ENCODE measurements at regions not wholly inside any gene's neighbourhood (a gene's known extent, or its start where the extent isn't known, plus 50 kb on each side); places are given as distances from the start of the nearest gene placed in this dataset.

DNA sequence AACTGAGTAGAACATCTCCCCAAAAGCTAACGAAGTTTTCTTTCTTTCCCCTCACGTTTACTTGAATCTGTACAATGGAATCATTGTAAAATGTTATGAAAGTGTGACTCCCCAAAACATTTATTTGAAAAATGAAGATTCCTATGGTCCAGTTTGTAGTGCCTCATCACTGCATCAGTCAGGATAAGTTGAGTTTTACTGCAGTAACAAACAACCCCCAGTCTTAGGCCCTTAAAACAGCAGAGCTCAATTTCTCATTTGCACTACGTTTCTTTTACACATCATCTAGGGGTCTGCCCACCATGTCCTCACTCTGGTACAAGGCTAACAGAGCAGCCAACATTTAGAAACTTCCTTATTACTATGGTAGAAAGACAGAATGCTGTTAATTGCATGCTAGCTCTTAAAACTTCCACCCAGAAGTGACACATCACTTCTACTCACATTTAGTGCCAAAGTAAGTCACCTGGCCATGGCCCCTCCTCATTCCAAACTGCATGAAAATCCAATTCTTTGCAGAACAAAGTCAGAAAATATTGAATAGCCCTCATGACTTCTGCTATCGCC is 546.4 kb downstream of the MED13L start:
- H3K9me3 Mint-ChIP-seq (ENCODE audit: unreplicated experiment): no peaks in the 10 kb centered on the region
- TF ChIP-seq, protein P1, sequence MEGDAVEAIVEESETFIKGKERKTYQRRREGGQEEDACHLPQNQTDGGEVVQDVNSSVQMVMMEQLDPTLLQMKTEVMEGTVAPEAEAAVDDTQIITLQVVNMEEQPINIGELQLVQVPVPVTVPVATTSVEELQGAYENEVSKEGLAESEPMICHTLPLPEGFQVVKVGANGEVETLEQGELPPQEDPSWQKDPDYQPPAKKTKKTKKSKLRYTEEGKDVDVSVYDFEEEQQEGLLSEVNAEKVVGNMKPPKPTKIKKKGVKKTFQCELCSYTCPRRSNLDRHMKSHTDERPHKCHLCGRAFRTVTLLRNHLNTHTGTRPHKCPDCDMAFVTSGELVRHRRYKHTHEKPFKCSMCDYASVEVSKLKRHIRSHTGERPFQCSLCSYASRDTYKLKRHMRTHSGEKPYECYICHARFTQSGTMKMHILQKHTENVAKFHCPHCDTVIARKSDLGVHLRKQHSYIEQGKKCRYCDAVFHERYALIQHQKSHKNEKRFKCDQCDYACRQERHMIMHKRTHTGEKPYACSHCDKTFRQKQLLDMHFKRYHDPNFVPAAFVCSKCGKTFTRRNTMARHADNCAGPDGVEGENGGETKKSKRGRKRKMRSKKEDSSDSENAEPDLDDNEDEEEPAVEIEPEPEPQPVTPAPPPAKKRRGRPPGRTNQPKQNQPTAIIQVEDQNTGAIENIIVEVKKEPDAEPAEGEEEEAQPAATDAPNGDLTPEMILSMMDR (IDR thresholded peaks at IDR 0.05): no peak
- H3K4me1 Mint-ChIP-seq (ENCODE audit: unreplicated experiment): no peaks in the 10 kb centered on the region
- no peak overlapping the region for H3K27ac Mint-ChIP-seq (ENCODE audit: unreplicated experiment)
- peaks cover 1% of the 10 kb centered on the region for H3K27me3 Mint-ChIP-seq (ENCODE audit: unreplicated experiment)
- no peak for DNase-seq (ENCODE audit: extremely low spot score, unreplicated experiment)
- no peak overlapping the region for H3K4me3 Mint-ChIP-seq (ENCODE audit: unreplicated experiment)
- no peaks in the 10 kb centered on the region for H3K36me3 Mint-ChIP-seq (ENCODE audit: unreplicated experiment)

GRCh38 chr12:115726691-115727090 is 550.8 kb downstream of the MED13L start:
- Mint-ChIP-seq H3K36me3 (ENCODE audit: unreplicated experiment) (no peaks in the 10 kb centered on the region), H3K27ac (ENCODE audit: unreplicated experiment) (no peak overlapping the region), H3K27me3 (ENCODE audit: unreplicated experiment) (peaks cover 1% of the 10 kb centered on the region), H3K4me3 (ENCODE audit: unreplicated experiment) (no peak overlapping the region), H3K9me3 (ENCODE audit: unreplicated experiment) (no peaks in the 10 kb centered on the region), H3K4me1 (ENCODE audit: unreplicated experiment) (no peaks in the 10 kb centered on the region)
- DNase-seq (ENCODE audit: extremely low spot score, unreplicated experiment): no peak
- TF ChIP-seq, protein P1 (IDR thresholded peaks at IDR 0.05): no peak

GRCh38 chr12:115722181-115722580 is 555.3 kb downstream of the MED13L start:
- H3K4me1 Mint-ChIP-seq (ENCODE audit: unreplicated experiment): no peaks in the 10 kb centered on the region
- no peak overlapping the region for H3K4me3 Mint-ChIP-seq (ENCODE audit: unreplicated experiment)
- no peaks in the 10 kb centered on the region for H3K27me3 Mint-ChIP-seq (ENCODE audit: unreplicated experiment)
- DNase-seq (ENCODE audit: extremely low spot score, unreplicated experiment): no peak
- H3K36me3 Mint-ChIP-seq (ENCODE audit: unreplicated experiment): no peaks in the 10 kb centered on the region
- TF ChIP-seq, protein P1 (IDR thresholded peaks at IDR 0.05): no peak
- no peak overlapping the region for H3K27ac Mint-ChIP-seq (ENCODE audit: unreplicated experiment)
- H3K9me3 Mint-ChIP-seq (ENCODE audit: unreplicated experiment): no peaks in the 10 kb centered on the region

DNA sequence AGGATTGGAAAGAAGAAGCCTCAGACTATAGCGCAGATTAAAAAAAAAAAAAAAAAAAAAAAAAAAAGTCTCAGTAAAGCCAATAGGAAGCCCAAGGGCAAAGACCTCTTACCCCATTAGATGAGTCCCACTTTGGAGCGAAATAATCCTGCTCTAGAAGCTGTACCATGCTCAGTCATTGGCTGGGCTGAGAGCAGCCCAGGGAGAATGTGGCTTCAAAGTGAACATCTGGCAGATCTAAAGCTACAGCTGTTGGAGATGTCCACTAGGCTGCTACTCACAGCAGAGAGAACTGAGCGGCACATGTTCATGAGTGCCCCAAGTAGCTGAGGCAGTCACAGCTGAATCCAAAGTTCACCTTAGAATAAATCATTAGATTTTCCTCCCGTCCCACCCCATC is 560.9 kb downstream of the MED13L start:
- Mint-ChIP-seq H3K4me1 (ENCODE audit: unreplicated experiment) (no peaks in the 10 kb centered on the region), H3K9me3 (ENCODE audit: unreplicated experiment) (peaks cover 5% of the 10 kb centered on the region), H3K4me3 (ENCODE audit: unreplicated experiment) (no peak overlapping the region), H3K27me3 (ENCODE audit: unreplicated experiment) (no peaks in the 10 kb centered on the region), H3K36me3 (ENCODE audit: unreplicated experiment) (no peaks in the 10 kb centered on the region), H3K27ac (ENCODE audit: unreplicated experiment) (no peak overlapping the region)
- TF ChIP-seq, protein P1 (IDR thresholded peaks at IDR 0.05): no peak
- no peak for DNase-seq (ENCODE audit: extremely low spot score, unreplicated experiment)

DNA sequence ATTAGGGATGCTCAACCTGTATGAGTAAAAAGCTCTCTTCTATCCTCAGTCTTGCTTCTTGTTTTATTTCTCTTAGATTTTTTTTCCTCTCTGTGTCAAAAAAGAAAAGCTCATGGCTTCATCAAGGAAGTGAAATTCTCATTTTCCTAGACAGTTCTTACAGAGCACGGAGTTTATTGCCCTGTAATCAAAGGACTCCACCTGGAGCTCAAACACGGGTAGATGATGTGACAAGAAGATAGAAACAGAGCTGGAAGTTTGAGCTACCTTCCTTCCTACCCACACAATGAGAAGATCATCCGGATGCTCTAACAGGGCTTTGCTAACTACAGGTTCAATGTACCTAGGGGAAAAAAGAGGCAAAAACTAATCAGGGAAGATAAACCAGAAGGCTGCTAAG is 564.8 kb downstream of the MED13L start:
- Mint-ChIP-seq H3K27ac (ENCODE audit: unreplicated experiment) (no peak overlapping the region), H3K9me3 (ENCODE audit: unreplicated experiment) (peaks cover 10% of the 10 kb centered on the region), H3K4me3 (ENCODE audit: unreplicated experiment) (no peak overlapping the region), H3K4me1 (ENCODE audit: unreplicated experiment) (no peaks in the 10 kb centered on the region), H3K36me3 (ENCODE audit: unreplicated experiment) (no peaks in the 10 kb centered on the region), H3K27me3 (ENCODE audit: unreplicated experiment) (no peaks in the 10 kb centered on the region)
- no peak for DNase-seq (ENCODE audit: extremely low spot score, unreplicated experiment)
- TF ChIP-seq, protein P1 (IDR thresholded peaks at IDR 0.05): no peak
